Thyroid gland (tissue), 4 donors: ENCODE measurements at regions not wholly inside any gene's neighbourhood (a gene's known extent, or its start where the extent isn't known, plus 50 kb on each side); places are given as distances from the start of the nearest gene placed in this dataset.
"Not testable (repeated sequence)": the region's sequence is repeated elsewhere in the genome, so short reads cannot be mapped to it uniquely, and the experiment has no call there.

Experiments
- DNase-seq, 2 donors: peaks; one replicate each; pipeline ENCODE4 v3.0.0-alpha.2; 2019
- H3K27ac ChIP-seq, 3 donors: fragments of 200-600 bp; sonication (generic); 1 replicate in 2 of 3; 2 replicates in 1 of 3; pipeline ENCODE4 v1.5.1; 2016 to 2019; ENCODE audit warnings: mild to moderate bottlenecking in 1 of 3, moderate library complexity in 1 of 3
- H3K27me3 ChIP-seq: fragments of 200-600 bp; sonication (generic); one replicate; pipeline ENCODE4 v1.5.1; 2019
- H3K36me3 ChIP-seq, 2 donors: fragments of 200-600 bp; sonication (generic); one replicate each; pipeline ENCODE4 v1.5.1; 2016 to 2019
- H3K4me1 ChIP-seq, 2 donors: fragments of 200-600 bp; sonication (generic); one replicate each; pipeline ENCODE4 v1.5.1; 2017 to 2019
- H3K4me3 ChIP-seq, 3 donors: fragments of 200-600 bp; sonication (generic); replicated peaks in 1 of 3; 1 replicate in 2 of 3; 2 replicates in 1 of 3; pipeline ENCODE4 v1.5.1; 2016; ENCODE audit warnings: mild to moderate bottlenecking in 1 of 3
- H3K9me3 ChIP-seq: fragments of 200-600 bp; sonication (generic); one replicate; pipeline ENCODE4 v1.5.1; 2017
- POLR2A ChIP-seq, 2 donors: fragments of 450-650 bp; IDR thresholded peaks; one replicate each; pipeline ENCODE4 v1.6.1; 2017; ENCODE audit warnings: antibody characterized with exemption in 2 of 2, mild to moderate bottlenecking in 2 of 2, moderate library complexity in 1 of 2
- WGBS, 2 donors: methylation state at CpG; one replicate each; pipeline ENCODE4 v1.1.5; 2017; 5-methylcytosine and 5-hydroxymethylcytosine counted together
- intact Hi-C: fragments of 100-400 bp; cut with DNase I; formaldehyde crosslinking; loops from one replicate; pipeline ENCODE4 v1.15.1; 2023
- TF ChIP-seq, protein P1 (sequence below), 6 experiments: fragments of 200-600 bp in 3 of 6; fragments of 450-650 bp in 3 of 6; sonication (generic) in 3 of 6; IDR thresholded peaks; one replicate each; pipeline ENCODE4 v1.5.1; 2016 to 2019; ENCODE audit warnings: antibody characterized with exemption in 6 of 6, mild to moderate bottlenecking in 2 of 6, inconsistent platforms in 1 of 6, moderate library complexity in 1 of 6

DNA sequence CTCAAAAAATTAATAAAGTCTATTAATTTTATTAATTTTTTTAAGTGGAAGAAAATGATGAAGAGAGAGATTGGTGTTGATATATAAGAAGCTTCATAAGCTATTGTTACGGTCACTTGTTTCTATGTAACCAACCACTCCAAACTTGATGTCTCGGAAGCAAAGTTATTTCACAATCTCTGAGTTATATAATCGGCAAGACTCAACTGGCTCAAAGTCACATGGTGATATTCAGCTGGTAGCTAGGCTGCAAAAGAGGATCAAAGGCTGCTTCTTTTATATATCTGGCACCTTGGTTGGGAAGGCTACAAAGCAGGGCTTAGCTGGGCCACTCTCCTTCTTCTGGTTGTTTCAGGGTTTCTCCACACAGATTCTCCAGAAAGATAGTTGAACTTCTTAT lies 245.1 kb upstream of the ARHGAP42 start:
- no peak overlapping the region for H3K4me3 ChIP-seq
- no peaks in the 10 kb centered on the region for H3K9me3 ChIP-seq
- WGBS, 2 donors = 77 to 84% methylated on average over 3 of the region's 3 CpGs
- no peak overlapping the region for H3K27ac ChIP-seq
- intact Hi-C loops = no loop called here
- no peak for DNase-seq
- no peak for TF ChIP-seq POLR2A (IDR thresholded peaks at IDR 0.05)
- TF ChIP-seq, protein P1, sequence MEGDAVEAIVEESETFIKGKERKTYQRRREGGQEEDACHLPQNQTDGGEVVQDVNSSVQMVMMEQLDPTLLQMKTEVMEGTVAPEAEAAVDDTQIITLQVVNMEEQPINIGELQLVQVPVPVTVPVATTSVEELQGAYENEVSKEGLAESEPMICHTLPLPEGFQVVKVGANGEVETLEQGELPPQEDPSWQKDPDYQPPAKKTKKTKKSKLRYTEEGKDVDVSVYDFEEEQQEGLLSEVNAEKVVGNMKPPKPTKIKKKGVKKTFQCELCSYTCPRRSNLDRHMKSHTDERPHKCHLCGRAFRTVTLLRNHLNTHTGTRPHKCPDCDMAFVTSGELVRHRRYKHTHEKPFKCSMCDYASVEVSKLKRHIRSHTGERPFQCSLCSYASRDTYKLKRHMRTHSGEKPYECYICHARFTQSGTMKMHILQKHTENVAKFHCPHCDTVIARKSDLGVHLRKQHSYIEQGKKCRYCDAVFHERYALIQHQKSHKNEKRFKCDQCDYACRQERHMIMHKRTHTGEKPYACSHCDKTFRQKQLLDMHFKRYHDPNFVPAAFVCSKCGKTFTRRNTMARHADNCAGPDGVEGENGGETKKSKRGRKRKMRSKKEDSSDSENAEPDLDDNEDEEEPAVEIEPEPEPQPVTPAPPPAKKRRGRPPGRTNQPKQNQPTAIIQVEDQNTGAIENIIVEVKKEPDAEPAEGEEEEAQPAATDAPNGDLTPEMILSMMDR (IDR thresholded peaks at IDR 0.05) = no peak
- H3K4me1 ChIP-seq = peaks cover 10 to 12% of the 10 kb centered on the region in 2 donors
- H3K36me3 ChIP-seq = no peaks in the 10 kb centered on the region
- no peaks in the 10 kb centered on the region for H3K27me3 ChIP-seq

DNA sequence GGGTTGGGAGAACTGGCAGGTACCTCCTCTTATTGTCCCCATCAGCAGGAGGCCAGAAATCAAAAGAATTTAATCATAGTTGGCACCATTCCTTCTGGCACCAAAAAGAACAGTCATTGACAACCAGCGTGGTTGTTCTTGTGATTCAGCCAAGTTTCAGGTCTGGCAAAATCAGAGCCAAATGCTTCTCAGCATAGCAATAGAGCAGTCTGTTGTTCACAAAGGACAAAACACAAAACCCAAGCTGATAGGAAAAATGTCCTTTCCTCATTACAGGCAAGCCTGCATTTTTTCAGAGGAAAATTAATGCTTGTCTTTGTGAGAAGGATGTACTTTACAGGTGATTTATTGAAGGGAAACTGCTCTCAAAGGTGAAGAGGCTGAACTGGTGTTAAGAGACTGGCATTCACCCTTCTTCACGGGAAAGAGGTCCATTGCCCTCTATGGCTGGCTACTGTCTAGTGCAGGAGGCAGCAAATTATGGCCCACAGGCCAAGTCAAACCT lies 241.8 kb upstream of the ARHGAP42 start:
- no peaks in the 10 kb centered on the region for H3K36me3 ChIP-seq
- intact Hi-C loops = no loop called here
- no peak overlapping the region for H3K4me3 ChIP-seq
- no peaks in the 10 kb centered on the region for H3K27me3 ChIP-seq
- H3K27ac ChIP-seq = peak overlapping the region; percentile 71 to 85 (median 77)
- no peak for TF ChIP-seq POLR2A (IDR thresholded peaks at IDR 0.05)
- TF ChIP-seq, protein P1 (IDR thresholded peaks at IDR 0.05) = peak in 4 of 6 experiments; percentile 34 to 69 (median 54)
- peak; percentile 62 to 65 for DNase-seq
- WGBS, 2 donors = 5 to 7% methylated on average over 2 of the region's 2 CpGs
- H3K9me3 ChIP-seq = no peaks in the 10 kb centered on the region
- H3K4me1 ChIP-seq = peaks cover 10 to 12% of the 10 kb centered on the region in 2 donors

DNA sequence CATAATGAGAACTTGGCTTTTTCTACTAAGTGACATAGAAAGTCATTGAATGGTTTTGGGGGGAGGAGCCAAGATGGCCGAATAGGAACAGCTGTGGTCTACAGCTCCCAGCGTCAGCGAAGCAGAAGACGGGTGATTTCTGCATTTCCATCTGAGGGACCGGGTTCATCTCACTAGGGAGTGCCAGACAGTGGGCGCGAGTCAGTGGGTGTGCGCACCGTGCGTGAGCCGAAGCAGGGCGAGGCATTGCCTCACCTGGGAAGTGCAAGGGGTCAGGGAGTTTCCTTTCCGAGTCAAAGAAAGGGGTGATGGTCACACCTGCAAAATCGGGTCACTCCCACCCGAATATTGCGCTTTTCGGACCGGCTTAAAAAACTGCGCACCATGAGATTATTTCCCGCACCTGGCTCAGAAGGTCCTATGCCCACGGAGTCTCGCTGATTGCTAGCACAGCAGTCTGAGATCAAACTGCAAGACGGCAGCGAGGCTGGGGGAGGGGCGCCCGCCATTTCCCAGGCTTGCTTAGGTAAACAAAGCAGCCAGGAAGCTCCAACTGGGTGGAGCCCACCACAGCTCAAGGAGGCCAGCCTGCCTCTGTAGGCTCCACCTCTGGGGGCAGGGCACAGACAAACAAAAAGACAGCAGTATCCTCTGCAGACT lies 235.2 kb upstream of the ARHGAP42 start:
- H3K27ac ChIP-seq, DNase-seq, H3K4me1 ChIP-seq, H3K9me3 ChIP-seq, H3K4me3 ChIP-seq, H3K36me3 ChIP-seq, intact Hi-C loops, H3K27me3 ChIP-seq: not testable (repeated sequence)
- WGBS, 2 donors = 92 to 93% methylated on average over 22 to 26 of the region's 26 CpGs

DNA sequence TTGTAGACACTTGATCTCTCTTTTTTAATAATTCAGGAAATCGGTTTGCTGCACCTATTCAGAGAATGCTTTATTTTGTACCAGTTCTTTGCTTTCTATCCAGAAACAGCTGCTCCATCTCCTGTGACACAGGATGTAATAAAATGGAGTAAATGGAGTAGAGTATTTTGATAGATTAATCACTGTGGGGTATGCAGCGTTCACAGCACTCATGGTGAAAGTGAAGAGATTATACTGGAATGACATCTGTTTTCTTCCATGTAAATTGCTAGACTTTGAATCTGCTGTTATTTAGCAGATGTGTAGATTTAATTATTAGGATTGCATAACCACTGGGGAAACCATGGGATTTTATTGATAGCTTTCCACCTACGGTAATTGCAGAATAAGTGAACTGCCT lies 227.3 kb upstream of the ARHGAP42 start:
- no peak for DNase-seq
- H3K27me3 ChIP-seq = no peaks in the 10 kb centered on the region
- intact Hi-C loops = no loop called here
- no peaks in the 10 kb centered on the region for H3K4me1 ChIP-seq
- no peaks in the 10 kb centered on the region for H3K36me3 ChIP-seq
- WGBS, 2 donors = 77 to 89% methylated on average over 3 of the region's 3 CpGs
- no peak overlapping the region for H3K4me3 ChIP-seq
- no peaks in the 10 kb centered on the region for H3K9me3 ChIP-seq
- no peak overlapping the region for H3K27ac ChIP-seq
- TF ChIP-seq, protein P1 (IDR thresholded peaks at IDR 0.05) = no peak
- TF ChIP-seq POLR2A (IDR thresholded peaks at IDR 0.05) = no peak

DNA sequence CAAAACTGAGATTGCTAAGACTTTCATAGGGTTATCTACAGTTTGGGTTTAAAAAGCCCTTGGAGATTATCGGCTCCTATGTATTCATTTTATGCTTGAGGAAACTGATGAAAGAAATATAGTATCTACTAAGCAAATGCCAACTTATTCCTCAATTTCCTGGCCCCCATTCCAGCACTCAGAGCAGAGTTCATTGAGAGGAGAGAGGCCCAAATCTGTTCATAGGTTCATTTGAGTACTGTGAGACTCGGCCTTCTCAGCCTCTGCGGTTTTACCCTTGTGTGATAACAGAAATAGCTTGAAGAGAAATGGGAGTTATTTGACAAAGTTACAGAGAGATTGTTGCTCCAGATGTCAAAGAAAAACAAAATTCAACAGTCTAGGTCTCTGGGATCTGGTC lies 226.7 kb upstream of the ARHGAP42 start:
- H3K27me3 ChIP-seq = no peaks in the 10 kb centered on the region
- intact Hi-C loops = no loop called here
- WGBS, 2 donors = 89 to 93% methylated on average over 3 of the region's 3 CpGs
- TF ChIP-seq POLR2A (IDR thresholded peaks at IDR 0.05) = no peak
- TF ChIP-seq, protein P1 (IDR thresholded peaks at IDR 0.05) = no peak
- H3K27ac ChIP-seq = no peak overlapping the region
- H3K4me1 ChIP-seq = no peaks in the 10 kb centered on the region
- no peak overlapping the region for H3K4me3 ChIP-seq
- H3K36me3 ChIP-seq = no peaks in the 10 kb centered on the region
- DNase-seq = no peak
- H3K9me3 ChIP-seq = no peaks in the 10 kb centered on the region
